Activated naive CD8-positive, alpha-beta T cell treated with anti-CD3 and anti-CD28 coated beads, Interleukin-2, amount 10 ng/mL, durations not matched to agents 7 days and 5 days (primary cell): ENCODE measurements at regions not wholly inside any gene's neighbourhood (a gene's known extent, or its start where the extent isn't known, plus 50 kb on each side); places are given as distances from the start of the nearest gene placed in this dataset.
"Not testable (repeated sequence)": the region's sequence is repeated elsewhere in the genome, so short reads cannot be mapped to it uniquely, and the experiment has no call there.

ENCODE experiments used
- ATAC-seq: fragments of 150-1000 bp; cut with Tn5 transposase; one replicate; pipeline ENCODE4 v1.10.0; 2021; ENCODE audit warnings: low read depth, moderate library complexity
- POLR2A ChIA-PET: fragments of 350-600 bp; sonication (Branson Sonifier 250); formaldehyde crosslinking; loops from one replicate; lab custom pipeline; 2021; ENCODE audit warnings: antibody characterized with exemption; lab: Charles Lee
- DNase-seq: peaks from one replicate; pipeline ENCODE4 v3.0.0; 2021
- H3K27ac Mint-ChIP-seq: one replicate; pipeline ENCODE4 v1.8.0; 2022; ENCODE audit warnings: mild to moderate bottlenecking, mixed read lengths
- H3K27me3 Mint-ChIP-seq: one replicate; pipeline ENCODE4 v1.8.0; 2022; ENCODE audit warnings: mild to moderate bottlenecking, moderate library complexity, mixed read lengths
- H3K36me3 Mint-ChIP-seq: one replicate; pipeline ENCODE4 v1.8.0; 2021; ENCODE audit warnings: mild to moderate bottlenecking, mixed read lengths
- H3K4me1 Mint-ChIP-seq: one replicate; pipeline ENCODE4 v1.8.0; 2021; ENCODE audit warnings: mixed read lengths
- H3K4me3 Mint-ChIP-seq: one replicate; pipeline ENCODE4 v1.8.0; 2022; ENCODE audit warnings: mild to moderate bottlenecking, moderate library complexity, mixed read lengths
- H3K9me3 Mint-ChIP-seq: one replicate; pipeline ENCODE4 v1.8.0; 2021; ENCODE audit warnings: mixed read lengths

DNA sequence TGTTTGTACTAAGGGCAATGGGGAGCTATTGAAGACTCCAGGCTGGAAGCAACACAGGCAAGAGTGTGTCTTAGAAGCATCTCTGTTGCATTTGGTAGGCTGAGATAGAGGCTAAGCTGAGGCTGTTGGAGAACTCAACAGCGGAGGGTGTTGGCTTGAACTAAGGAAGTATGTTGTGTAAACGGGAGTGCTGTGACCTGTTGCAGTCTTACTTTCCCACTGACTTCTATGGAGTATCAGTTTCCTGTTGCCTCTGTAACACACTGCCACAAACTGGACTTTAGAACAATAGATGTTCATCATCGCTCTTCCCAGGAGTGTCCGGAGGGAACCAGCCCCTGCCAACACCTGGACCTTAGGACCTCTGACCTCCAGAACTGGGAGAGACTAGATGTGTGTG is 181.8 kb downstream of the NPIPB11 start:
- ATAC-seq, H3K27me3 Mint-ChIP-seq, H3K27ac Mint-ChIP-seq, H3K9me3 Mint-ChIP-seq, DNase-seq, POLR2A ChIA-PET, H3K4me1 Mint-ChIP-seq, H3K4me3 Mint-ChIP-seq, H3K36me3 Mint-ChIP-seq: not testable (repeated sequence)

DNA sequence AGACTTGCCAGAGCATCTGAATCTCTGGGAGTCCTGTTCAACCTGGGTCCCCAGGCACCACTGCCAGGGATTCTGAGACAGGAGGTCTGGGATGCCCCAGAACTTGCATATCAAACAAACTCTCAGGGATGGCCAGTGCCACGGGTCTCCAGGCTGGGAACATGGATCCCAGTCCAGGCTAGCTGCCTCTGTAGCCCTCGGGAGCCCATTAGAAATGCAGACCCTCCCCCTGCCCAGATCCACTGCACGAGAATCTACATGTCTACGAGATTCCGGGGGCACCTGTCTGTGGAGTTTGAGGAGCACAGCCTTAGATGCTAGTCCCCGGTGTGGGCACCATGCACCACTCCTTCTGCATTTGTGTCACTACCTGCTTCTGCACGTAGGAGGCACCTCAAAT is 183.9 kb downstream of the NPIPB11 start:
- H3K27me3 Mint-ChIP-seq, POLR2A ChIA-PET, ATAC-seq, H3K4me1 Mint-ChIP-seq, H3K4me3 Mint-ChIP-seq, DNase-seq, H3K27ac Mint-ChIP-seq: not testable (repeated sequence)
- peaks cover 16% of the 10 kb centered on the region for H3K36me3 Mint-ChIP-seq
- peaks cover 15% of the 10 kb centered on the region for H3K9me3 Mint-ChIP-seq

- H3K27me3 Mint-ChIP-seq, H3K4me3 Mint-ChIP-seq, POLR2A ChIA-PET, DNase-seq, ATAC-seq, H3K4me1 Mint-ChIP-seq: not testable (repeated sequence)
- Mint-ChIP-seq H3K36me3 (peaks cover 16% of the 10 kb centered on the region), H3K27ac (peak overlapping the region; percentile 16), H3K9me3 (peaks cover 15% of the 10 kb centered on the region)
Observed at GRCh38 chr16:29222008-29222407, 184.5 kb downstream of the NPIPB11 start.

DNA sequence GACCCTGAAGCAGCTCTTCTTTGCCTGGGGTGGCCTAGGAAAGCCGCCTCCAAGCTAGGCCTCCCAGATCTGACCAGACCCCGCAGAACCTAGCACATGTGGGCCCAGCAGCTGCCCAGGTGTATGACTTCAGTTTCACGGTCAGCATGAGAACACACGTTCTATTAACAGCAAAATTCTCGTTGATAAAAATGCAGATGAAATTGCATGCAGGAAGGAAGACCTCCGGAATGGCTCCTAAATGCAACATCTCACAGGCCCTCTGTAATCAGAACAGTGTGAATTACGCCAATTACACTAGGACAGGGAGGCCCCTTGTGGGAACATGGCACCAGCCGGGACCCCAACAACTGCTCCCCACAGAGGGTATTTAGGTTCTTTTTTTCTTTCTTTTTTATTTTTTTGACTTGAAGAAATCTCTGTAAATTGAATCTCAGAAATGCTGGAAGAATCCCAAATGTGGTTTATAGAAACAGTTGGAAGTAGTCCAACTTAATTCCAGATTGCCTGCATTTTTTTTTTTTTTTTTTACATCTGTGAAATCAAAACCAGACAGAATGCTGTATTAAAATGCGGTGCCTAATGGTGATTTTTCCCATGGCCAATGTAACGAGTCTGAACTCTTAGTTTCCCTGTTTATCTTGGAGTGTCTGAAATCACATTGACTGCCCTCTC is 185.1 kb downstream of the NPIPB11 start:
- H3K4me3 Mint-ChIP-seq, H3K4me1 Mint-ChIP-seq, POLR2A ChIA-PET, H3K27ac Mint-ChIP-seq, DNase-seq, H3K27me3 Mint-ChIP-seq, ATAC-seq: not testable (repeated sequence)
- Mint-ChIP-seq H3K36me3 (peaks cover 15% of the 10 kb centered on the region), H3K9me3 (peaks cover 12% of the 10 kb centered on the region)

GRCh38 chr16:29220647-29221191 is 185.8 kb downstream of the NPIPB11 start:
- POLR2A ChIA-PET, ATAC-seq, H3K27ac Mint-ChIP-seq, H3K4me3 Mint-ChIP-seq, H3K4me1 Mint-ChIP-seq, DNase-seq, H3K27me3 Mint-ChIP-seq: not testable (repeated sequence)
- Mint-ChIP-seq H3K9me3 (peaks cover 12% of the 10 kb centered on the region), H3K36me3 (peaks cover 12% of the 10 kb centered on the region)

- DNase-seq, POLR2A ChIA-PET: not testable (repeated sequence)
Observed at GRCh38 chr16:29219966-29220646, 186.4 kb downstream of the NPIPB11 start.

GRCh38 chr16:29219562-29219961 is 186.9 kb downstream of the NPIPB11 start:
- H3K4me3 Mint-ChIP-seq, H3K27ac Mint-ChIP-seq, H3K27me3 Mint-ChIP-seq, DNase-seq, POLR2A ChIA-PET, ATAC-seq, H3K4me1 Mint-ChIP-seq: not testable (repeated sequence)
- Mint-ChIP-seq H3K9me3 (peaks cover 12% of the 10 kb centered on the region), H3K36me3 (peaks cover 12% of the 10 kb centered on the region)

More at GRCh38 chr16:29219966-29220646, 186.4 kb downstream of the NPIPB11 start:
- not testable (repeated sequence) for H3K27ac Mint-ChIP-seq, H3K4me1 Mint-ChIP-seq, H3K4me3 Mint-ChIP-seq, ATAC-seq, H3K27me3 Mint-ChIP-seq
- H3K36me3 Mint-ChIP-seq: peaks cover 12% of the 10 kb centered on the region
- peaks cover 12% of the 10 kb centered on the region for H3K9me3 Mint-ChIP-seq

GRCh38 chr16:29218649-29219048 is 187.9 kb downstream of the NPIPB11 start:
- H3K27me3 Mint-ChIP-seq, ATAC-seq, H3K27ac Mint-ChIP-seq, H3K4me3 Mint-ChIP-seq, H3K4me1 Mint-ChIP-seq, DNase-seq, POLR2A ChIA-PET: not testable (repeated sequence)
- peaks cover 12% of the 10 kb centered on the region for H3K36me3 Mint-ChIP-seq
- H3K9me3 Mint-ChIP-seq: peaks cover 12% of the 10 kb centered on the region

DNA sequence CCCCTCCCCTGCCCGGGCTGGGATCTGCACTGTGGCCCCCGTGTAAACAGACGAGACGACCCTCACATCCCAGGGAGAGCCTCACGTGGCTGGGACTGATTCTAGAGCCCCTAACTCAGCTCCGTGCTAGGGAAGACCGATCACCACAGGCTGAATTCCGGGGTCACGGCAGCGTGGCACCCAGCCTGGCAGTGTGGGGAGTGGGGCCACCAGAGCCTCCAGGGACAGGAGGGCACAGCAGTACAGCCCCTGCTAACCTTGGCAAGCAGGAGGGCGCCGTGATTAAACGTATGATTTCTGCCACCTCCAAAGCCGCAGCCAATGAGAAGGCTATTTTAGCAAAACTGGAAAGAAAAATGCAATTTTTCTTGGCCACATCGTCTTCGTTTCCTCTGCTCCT is 188.3 kb downstream of the NPIPB11 start:
- Mint-ChIP-seq H3K36me3 (peaks cover 12% of the 10 kb centered on the region), H3K9me3 (peaks cover 12% of the 10 kb centered on the region)
- ATAC-seq, H3K27ac Mint-ChIP-seq, H3K27me3 Mint-ChIP-seq, H3K4me3 Mint-ChIP-seq, DNase-seq, POLR2A ChIA-PET, H3K4me1 Mint-ChIP-seq: not testable (repeated sequence)

GRCh38 chr16:29217752-29218126 is 188.8 kb downstream of the NPIPB11 start:
- H3K27me3 Mint-ChIP-seq, H3K4me1 Mint-ChIP-seq, POLR2A ChIA-PET, DNase-seq, ATAC-seq, H3K4me3 Mint-ChIP-seq, H3K27ac Mint-ChIP-seq: not testable (repeated sequence)
- peaks cover 12% of the 10 kb centered on the region for H3K9me3 Mint-ChIP-seq
- H3K36me3 Mint-ChIP-seq: peaks cover 12% of the 10 kb centered on the region

- ATAC-seq, H3K4me3 Mint-ChIP-seq, H3K4me1 Mint-ChIP-seq, H3K27me3 Mint-ChIP-seq, DNase-seq, POLR2A ChIA-PET, H3K27ac Mint-ChIP-seq: not testable (repeated sequence)
- Mint-ChIP-seq H3K9me3 (peaks cover 12% of the 10 kb centered on the region), H3K36me3 (peaks cover 12% of the 10 kb centered on the region)
Observed at GRCh38 chr16:29217104-29217751, 189.3 kb downstream of the NPIPB11 start.

GRCh38 chr16:29213770-29214169 is 192.7 kb downstream of the NPIPB11 start:
- DNase-seq, POLR2A ChIA-PET, H3K36me3 Mint-ChIP-seq, H3K27me3 Mint-ChIP-seq, H3K4me3 Mint-ChIP-seq, H3K27ac Mint-ChIP-seq, H3K4me1 Mint-ChIP-seq, ATAC-seq, H3K9me3 Mint-ChIP-seq: not testable (repeated sequence)

DNA sequence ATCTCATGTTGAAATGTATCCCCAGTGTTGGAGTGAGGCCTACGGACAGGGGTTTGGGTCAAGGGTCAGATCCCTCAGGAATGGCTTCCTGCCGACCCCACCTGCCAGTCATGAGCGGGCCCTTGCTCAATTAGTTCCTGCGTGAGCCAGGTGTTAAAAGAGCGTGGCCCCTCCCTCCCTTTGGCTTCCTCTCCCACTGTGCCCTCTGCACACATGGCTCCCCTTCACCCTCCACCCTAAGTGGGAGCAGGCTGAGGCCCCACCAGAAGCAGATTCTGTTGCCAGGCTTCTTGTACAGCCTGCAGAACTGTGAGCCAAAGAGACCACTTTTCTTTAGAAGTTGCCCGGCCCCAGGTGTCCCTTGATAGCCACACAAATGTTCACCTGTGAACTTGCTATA is 193.3 kb downstream of the NPIPB11 start:
- H3K4me1 Mint-ChIP-seq, H3K27me3 Mint-ChIP-seq, DNase-seq, H3K27ac Mint-ChIP-seq, POLR2A ChIA-PET, ATAC-seq, H3K9me3 Mint-ChIP-seq, H3K36me3 Mint-ChIP-seq, H3K4me3 Mint-ChIP-seq: not testable (repeated sequence)
